ENCODE measurements at regions not wholly inside any gene's neighbourhood (a gene's known extent, or its start where the extent isn't known, plus 50 kb on each side); places are given as distances from the start of the nearest gene placed in this dataset.
"Not testable (repeated sequence)": the region's sequence is repeated elsewhere in the genome, so short reads cannot be mapped to it uniquely, and the experiment has no call there.

DNA sequence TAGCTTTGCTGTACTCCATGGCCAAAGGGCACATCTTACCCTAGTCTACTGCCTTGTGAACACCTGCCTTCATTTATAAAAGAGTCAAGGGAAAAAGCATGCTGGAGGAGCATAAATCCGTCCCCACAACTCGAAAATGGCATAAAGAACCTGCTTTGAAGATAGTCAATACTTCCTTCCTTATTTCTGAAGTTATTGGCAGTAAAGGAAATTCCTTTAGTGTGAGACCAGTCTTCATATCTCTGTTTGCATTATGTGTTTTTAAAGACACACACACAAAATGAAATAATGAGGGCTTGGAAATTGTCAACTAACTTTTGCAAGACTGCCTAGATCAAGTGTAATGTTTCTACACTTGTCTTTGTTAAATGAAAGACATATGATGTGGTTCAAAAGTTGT is 408.4 kb downstream of the SPRY2 start:
- H3K27me3 Mint-ChIP-seq (ENCODE audit: low read depth), result no peaks in the 10 kb centered on the region
- peaks cover 29% of the 10 kb centered on the region for H3K4me1 Mint-ChIP-seq
- H3K4me3 Mint-ChIP-seq, result no peak overlapping the region
- TF ChIP-seq, protein P1, sequence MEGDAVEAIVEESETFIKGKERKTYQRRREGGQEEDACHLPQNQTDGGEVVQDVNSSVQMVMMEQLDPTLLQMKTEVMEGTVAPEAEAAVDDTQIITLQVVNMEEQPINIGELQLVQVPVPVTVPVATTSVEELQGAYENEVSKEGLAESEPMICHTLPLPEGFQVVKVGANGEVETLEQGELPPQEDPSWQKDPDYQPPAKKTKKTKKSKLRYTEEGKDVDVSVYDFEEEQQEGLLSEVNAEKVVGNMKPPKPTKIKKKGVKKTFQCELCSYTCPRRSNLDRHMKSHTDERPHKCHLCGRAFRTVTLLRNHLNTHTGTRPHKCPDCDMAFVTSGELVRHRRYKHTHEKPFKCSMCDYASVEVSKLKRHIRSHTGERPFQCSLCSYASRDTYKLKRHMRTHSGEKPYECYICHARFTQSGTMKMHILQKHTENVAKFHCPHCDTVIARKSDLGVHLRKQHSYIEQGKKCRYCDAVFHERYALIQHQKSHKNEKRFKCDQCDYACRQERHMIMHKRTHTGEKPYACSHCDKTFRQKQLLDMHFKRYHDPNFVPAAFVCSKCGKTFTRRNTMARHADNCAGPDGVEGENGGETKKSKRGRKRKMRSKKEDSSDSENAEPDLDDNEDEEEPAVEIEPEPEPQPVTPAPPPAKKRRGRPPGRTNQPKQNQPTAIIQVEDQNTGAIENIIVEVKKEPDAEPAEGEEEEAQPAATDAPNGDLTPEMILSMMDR (conservative IDR thresholded peaks at IDR 0.05), result no peak
- no peak for DNase-seq (ENCODE audit: low read depth, low spot score)
- peaks cover 6% of the 10 kb centered on the region for H3K36me3 Mint-ChIP-seq (ENCODE audit: low read depth)
- peaks cover 16% of the 10 kb centered on the region for H3K9me3 Mint-ChIP-seq
- no peak overlapping the region for H3K27ac Mint-ChIP-seq (ENCODE audit: unreplicated experiment)

DNA sequence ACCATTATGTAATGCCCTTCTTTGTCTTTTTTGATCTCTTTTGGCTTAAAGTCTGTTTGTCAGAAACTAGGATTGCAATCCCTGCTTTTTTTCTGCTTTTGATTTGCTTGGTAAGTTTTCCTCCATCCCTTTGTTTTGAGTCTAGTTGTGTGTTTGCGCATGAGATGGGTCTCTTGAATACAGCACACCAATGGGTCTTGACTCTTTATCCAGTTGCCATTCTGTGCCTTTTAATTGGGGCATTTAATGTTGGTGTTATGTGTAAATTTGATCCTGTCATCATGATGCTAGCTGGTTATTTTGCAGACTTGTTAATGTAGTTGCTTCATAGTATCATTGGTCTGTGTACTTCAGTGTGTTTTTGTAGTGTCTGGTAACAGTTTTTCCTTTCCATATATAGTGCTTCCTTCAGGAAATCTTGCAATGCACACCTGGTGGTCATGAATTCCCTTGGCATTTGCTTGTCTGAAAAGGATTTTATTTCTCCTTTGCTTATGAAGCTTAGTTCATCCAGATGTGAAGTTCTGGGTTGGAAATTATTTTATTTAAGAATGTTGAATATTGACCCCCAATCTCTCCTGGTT is 416.9 kb downstream of the SPRY2 start:
- Mint-ChIP-seq H3K9me3 (peaks cover 22% of the 10 kb centered on the region), H3K36me3 (ENCODE audit: low read depth) (peaks cover 30% of the 10 kb centered on the region)
- DNase-seq (ENCODE audit: low read depth, low spot score); H3K4me3 Mint-ChIP-seq; H3K27ac Mint-ChIP-seq (ENCODE audit: unreplicated experiment); H3K27me3 Mint-ChIP-seq (ENCODE audit: low read depth); H3K4me1 Mint-ChIP-seq: not testable (repeated sequence)

DNA sequence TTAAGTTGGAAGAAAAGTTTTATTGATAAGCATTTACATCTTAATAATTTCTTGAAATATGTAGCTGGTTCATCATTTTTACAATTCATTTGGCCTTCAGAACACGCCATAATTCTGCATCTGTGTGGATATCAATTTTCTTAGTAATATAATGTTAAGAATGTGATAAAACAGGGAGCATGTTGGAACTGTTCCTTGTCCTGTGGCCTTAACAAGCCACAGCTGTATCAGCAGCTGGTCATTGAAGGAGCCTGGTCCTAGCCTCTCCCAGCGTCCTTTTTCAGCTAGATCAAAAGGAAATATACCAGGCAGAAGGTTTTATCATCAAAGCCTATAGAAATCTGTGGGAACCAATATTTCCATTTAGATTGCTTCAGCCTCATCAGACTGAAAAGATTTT is 421.8 kb downstream of the SPRY2 start:
- H3K27me3 Mint-ChIP-seq (ENCODE audit: low read depth), result no peaks in the 10 kb centered on the region
- peaks cover 22% of the 10 kb centered on the region for H3K36me3 Mint-ChIP-seq (ENCODE audit: low read depth)
- no peak overlapping the region for H3K4me3 Mint-ChIP-seq
- DNase-seq (ENCODE audit: low read depth, low spot score), result no peak
- H3K9me3 Mint-ChIP-seq, result peaks cover 15% of the 10 kb centered on the region
- H3K4me1 Mint-ChIP-seq, result peaks cover 36% of the 10 kb centered on the region
- TF ChIP-seq, protein P1 (conservative IDR thresholded peaks at IDR 0.05), result no peak
- no peak overlapping the region for H3K27ac Mint-ChIP-seq (ENCODE audit: unreplicated experiment)

DNA sequence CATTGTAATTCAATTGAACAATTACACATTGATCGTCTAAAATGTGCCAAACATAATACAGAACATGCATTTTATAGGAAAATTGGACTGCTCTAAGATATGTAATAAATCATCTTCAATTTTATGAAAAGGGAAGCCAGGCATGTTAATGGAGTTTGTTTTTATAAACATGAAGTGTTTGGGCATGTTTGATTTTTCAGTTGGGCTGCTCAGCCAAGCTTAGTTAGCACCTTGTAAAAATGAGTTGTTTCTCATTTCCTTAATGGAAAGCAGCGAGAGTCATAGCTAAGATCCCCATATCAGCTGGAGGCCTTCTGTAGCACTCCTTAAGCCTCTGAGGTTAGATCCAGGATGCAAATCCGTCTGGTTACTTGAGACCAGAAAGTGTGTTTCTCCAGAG is 422.3 kb downstream of the SPRY2 start:
- H3K27ac Mint-ChIP-seq (ENCODE audit: unreplicated experiment), result no peak overlapping the region
- TF ChIP-seq, protein P1 (conservative IDR thresholded peaks at IDR 0.05), result no peak

DNA sequence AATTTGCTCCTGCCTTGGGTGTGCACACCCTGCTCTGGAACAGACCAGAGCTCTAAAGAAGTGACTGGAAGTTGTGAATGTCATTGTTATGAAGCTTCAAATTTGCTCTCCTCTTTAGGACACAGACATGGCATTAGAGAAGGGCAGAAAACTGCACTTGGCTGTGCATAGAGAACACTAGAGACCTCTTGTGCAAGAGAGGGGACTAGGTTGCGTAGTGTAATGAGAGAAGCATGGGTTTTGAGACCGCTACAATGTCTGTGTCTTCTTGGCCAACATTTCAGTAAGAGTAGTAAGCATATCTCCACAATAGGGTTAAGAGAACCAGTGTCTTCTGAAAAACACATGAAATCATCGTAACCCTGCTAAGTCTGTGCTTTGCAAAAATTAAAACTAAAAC is 423.3 kb downstream of the SPRY2 start:
- TF ChIP-seq, protein P1 (conservative IDR thresholded peaks at IDR 0.05), result no peak
- no peaks in the 10 kb centered on the region for H3K27me3 Mint-ChIP-seq (ENCODE audit: low read depth)
- peaks cover 47% of the 10 kb centered on the region for H3K4me1 Mint-ChIP-seq
- DNase-seq (ENCODE audit: low read depth, low spot score), result no peak
- peaks cover 10% of the 10 kb centered on the region for H3K36me3 Mint-ChIP-seq (ENCODE audit: low read depth)
- H3K27ac Mint-ChIP-seq (ENCODE audit: unreplicated experiment), result no peak overlapping the region
- H3K9me3 Mint-ChIP-seq, result peaks cover 6% of the 10 kb centered on the region
- no peak overlapping the region for H3K4me3 Mint-ChIP-seq

More for the DNA sequence above, 422.3 kb downstream of the SPRY2 start:
- peaks cover 19% of the 10 kb centered on the region for H3K36me3 Mint-ChIP-seq (ENCODE audit: low read depth)
- peaks cover 12% of the 10 kb centered on the region for H3K9me3 Mint-ChIP-seq
- H3K4me3 Mint-ChIP-seq, result no peak overlapping the region
- no peaks in the 10 kb centered on the region for H3K27me3 Mint-ChIP-seq (ENCODE audit: low read depth)
- DNase-seq (ENCODE audit: low read depth, low spot score), result no peak
- peaks cover 41% of the 10 kb centered on the region for H3K4me1 Mint-ChIP-seq

DNA sequence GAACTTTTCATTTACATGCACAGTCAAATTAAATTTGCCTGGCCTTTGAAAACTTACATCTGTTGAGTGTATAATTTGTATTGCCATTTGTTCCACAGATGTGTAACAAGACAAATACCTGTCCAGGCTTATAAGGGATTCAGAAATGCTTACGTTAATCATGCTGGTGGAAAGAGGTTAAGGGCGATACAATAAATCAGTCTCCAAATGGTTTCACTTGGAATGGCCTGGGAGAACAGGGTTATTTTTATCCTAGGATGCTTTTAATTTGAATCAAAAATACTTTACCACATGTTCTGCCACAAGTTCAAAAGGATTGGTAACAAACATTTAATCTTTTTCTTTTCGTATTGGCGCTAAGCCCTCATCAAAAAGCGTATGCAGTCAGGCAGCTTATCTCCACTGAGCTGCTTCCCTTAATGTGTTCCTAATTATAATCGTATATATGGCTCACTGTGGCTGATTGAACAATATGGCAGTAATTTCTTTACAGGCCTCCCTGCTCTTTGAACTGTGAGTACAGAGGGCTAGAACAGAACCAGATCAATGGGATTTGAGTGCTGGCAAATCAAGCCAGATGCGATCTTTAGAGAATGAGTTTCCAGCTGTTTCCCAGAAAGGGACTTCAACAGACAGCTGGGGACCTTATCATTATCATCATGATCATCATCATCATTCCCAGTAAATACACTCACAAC is 425.7 kb downstream of the SPRY2 start:
- DNase-seq (ENCODE audit: low read depth, low spot score), result no peak
- Mint-ChIP-seq H3K9me3 (no peaks in the 10 kb centered on the region), H3K36me3 (ENCODE audit: low read depth) (no peaks in the 10 kb centered on the region), H3K27ac (ENCODE audit: unreplicated experiment) (peak overlapping the region; percentile 78), H3K4me3 (no peak overlapping the region), H3K27me3 (ENCODE audit: low read depth) (no peaks in the 10 kb centered on the region), H3K4me1 (peaks cover 51% of the 10 kb centered on the region)
- TF ChIP-seq, protein P1 (conservative IDR thresholded peaks at IDR 0.05), result no peak

Measured in neural crest cell (in vitro differentiated cells).